DOHH2 (cell line): ENCODE measurements at regions not wholly inside any gene's neighbourhood (a gene's known extent, or its start where the extent isn't known, plus 50 kb on each side); places are given as distances from the start of the nearest gene placed in this dataset.

Experiments used
- H3F3A ChIP-seq: fragments of 200-600 bp; sonication (generic), shearing (Covaris generic); 2 replicates; pipeline ENCODE4 v1.6.0; 2016; ENCODE audit warnings: antibody characterized with exemption, mild to moderate bottlenecking; ENCODE audit not compliant: control insufficient read depth, insufficient read depth
- H3K27ac ChIP-seq: fragments of 200-600 bp; sonication (generic); 2 replicates; pipeline ENCODE4 v1.5.1; 2014; ENCODE audit warnings: low read depth, mild to moderate bottlenecking, low read length, moderate library complexity
- H3K27me3 ChIP-seq: fragments of 200-600 bp; sonication (generic); 2 replicates; pipeline ENCODE4 v1.6.1; 2014; ENCODE audit warnings: mild to moderate bottlenecking, low read length, mixed read lengths; ENCODE audit not compliant: control insufficient read depth
- H3K36me3 ChIP-seq: fragments of 200-600 bp; sonication (generic); 2 replicates; pipeline ENCODE4 v1.6.1; 2014; ENCODE audit warnings: mild to moderate bottlenecking, low read length, moderate library complexity, mixed read lengths; ENCODE audit not compliant: control insufficient read depth
- H3K4me1 ChIP-seq: fragments of 200-600 bp; sonication (generic); 2 replicates; pipeline ENCODE4 v1.6.1; 2014; ENCODE audit warnings: mild to moderate bottlenecking, low read length, mixed read lengths; ENCODE audit not compliant: control insufficient read depth
- H3K4me2 ChIP-seq: fragments of 200-600 bp; sonication (generic); 2 replicates; pipeline ENCODE4 v1.6.0; 2014; ENCODE audit warnings: mild to moderate bottlenecking, low read length, moderate library complexity
- H3K4me3 ChIP-seq: fragments of 200-600 bp; sonication (generic); 2 replicates; pipeline ENCODE4 v1.5.1; 2014; ENCODE audit warnings: mild to moderate bottlenecking, low read length, mixed read lengths
- H3K79me2 ChIP-seq: fragments of 200-600 bp; sonication (generic); 2 replicates; pipeline ENCODE4 v1.6.1; 2014; ENCODE audit warnings: mild to moderate bottlenecking, low read length, mixed read lengths; ENCODE audit not compliant: control insufficient read depth
- H3K9me2 ChIP-seq: fragments of 200-600 bp; sonication (generic); replicated peaks from 2 replicates; pipeline ENCODE4 v1.6.1; 2014; ENCODE audit warnings: mild to moderate bottlenecking, low read length, mixed read lengths; ENCODE audit not compliant: control insufficient read depth
- H3K9me3 ChIP-seq: fragments of 200-600 bp; sonication (generic); 2 replicates; pipeline ENCODE4 v1.6.1; 2014; ENCODE audit warnings: antibody characterized with exemption, low read length, mixed read lengths; ENCODE audit not compliant: control insufficient read depth, insufficient read depth
- H4K20me1 ChIP-seq: fragments of 200-600 bp; sonication (generic); 2 replicates; pipeline ENCODE4 v1.6.0; 2014; ENCODE audit warnings: low read depth, mild to moderate bottlenecking, antibody characterized with exemption, low read length, moderate library complexity; ENCODE audit not compliant: control insufficient read depth, insufficient read depth
- CTCF ChIP-seq: fragments of 200-600 bp; sonication (generic); IDR thresholded peaks from one replicate; pipeline ENCODE4 v1.5.1; 2014; ENCODE audit warnings: antibody characterized with exemption, mild to moderate bottlenecking, low read depth, low read length; ENCODE audit not compliant: poor library complexity, severe bottlenecking
- EZH2phosphoT487 ChIP-seq: fragments of 200-600 bp; sonication (generic); IDR thresholded peaks from 2 replicates; pipeline ENCODE4 v1.6.1; 2017; ENCODE audit warnings: borderline replicate concordance, mild to moderate bottlenecking, antibody characterized with exemption, low read length, moderate library complexity, mixed read lengths

- Histone ChIP-seq H3K79me2 (no peaks in the 10 kb centered on the region), H3K4me2 (no peak overlapping the region), H3K4me1 (peaks cover 12% of the 10 kb centered on the region)
These were observed 482.7 kb upstream of the RGS6 start for GRCh38 chr14:71449316-71450055.

GRCh38 chr14:71451501-71451900, 480.7 kb upstream of the RGS6 start:
- peaks cover 4% of the 10 kb centered on the region for H3K4me1 ChIP-seq
- no peaks in the 10 kb centered on the region for H3K27me3 ChIP-seq
- H3K9me2 ChIP-seq, result no peaks in the 10 kb centered on the region
- H3K36me3 ChIP-seq, result no peaks in the 10 kb centered on the region
- no peak overlapping the region for H3K4me3 ChIP-seq
- TF ChIP-seq CTCF, result no peak
- no peak for TF ChIP-seq EZH2phosphoT487
- H3K79me2 ChIP-seq, result no peaks in the 10 kb centered on the region
- no peak overlapping the region for H3K27ac ChIP-seq
- H3F3A ChIP-seq, result no peaks in the 10 kb centered on the region
- no peaks in the 10 kb centered on the region for H3K9me3 ChIP-seq
- H3K4me2 ChIP-seq, result no peak overlapping the region
- H4K20me1 ChIP-seq, result no peaks in the 10 kb centered on the region

More at GRCh38 chr14:71449316-71450055, 482.7 kb upstream of the RGS6 start:
- Histone ChIP-seq H3K36me3 (no peaks in the 10 kb centered on the region), H3K4me3 (no peak overlapping the region), H3K9me2 (no peaks in the 10 kb centered on the region), H4K20me1 (no peaks in the 10 kb centered on the region), H3K27ac (no peak overlapping the region), H3K9me3 (no peaks in the 10 kb centered on the region), H3K27me3 (no peaks in the 10 kb centered on the region), H3F3A (no peaks in the 10 kb centered on the region)
- TF ChIP-seq EZH2phosphoT487 (no peak), CTCF (no peak)

- Histone ChIP-seq H3K27ac (no peak overlapping the region), H3K9me2 (no peaks in the 10 kb centered on the region), H3K36me3 (no peaks in the 10 kb centered on the region), H3F3A (no peaks in the 10 kb centered on the region), H4K20me1 (no peaks in the 10 kb centered on the region), H3K4me2 (no peak overlapping the region), H3K9me3 (no peaks in the 10 kb centered on the region), H3K27me3 (no peaks in the 10 kb centered on the region), H3K79me2 (no peaks in the 10 kb centered on the region), H3K4me1 (no peaks in the 10 kb centered on the region), H3K4me3 (no peak overlapping the region)
- no peak for TF ChIP-seq CTCF
- no peak for TF ChIP-seq EZH2phosphoT487
These were observed 479.7 kb upstream of the RGS6 start for GRCh38 chr14:71452539-71452938.
